Stimulated activated CD8-positive, alpha-beta memory T cell treated with anti-CD3 and anti-CD28 coated beads, Interleukin-4, amount 100 ng/mL, for 4 hours (primary cell): ENCODE measurements at regions not wholly inside any gene's neighbourhood (a gene's known extent, or its start where the extent isn't known, plus 50 kb on each side); places are given as distances from the start of the nearest gene placed in this dataset.
"Not testable (repeated sequence)": the region's sequence is repeated elsewhere in the genome, so short reads cannot be mapped to it uniquely, and the experiment has no call there.

Experiments used
- DNase-seq, 2 donors: peaks; one replicate each; pipeline ENCODE4 v3.0.0-alpha.2; 2020; ENCODE audit warnings: low read depth in 2 of 2, low spot score in 1 of 2

- no peak for DNase-seq
Measured at GRCh38 chr12:124387528-124387911, 92.6 kb downstream of the RFLNA start.

DNA sequence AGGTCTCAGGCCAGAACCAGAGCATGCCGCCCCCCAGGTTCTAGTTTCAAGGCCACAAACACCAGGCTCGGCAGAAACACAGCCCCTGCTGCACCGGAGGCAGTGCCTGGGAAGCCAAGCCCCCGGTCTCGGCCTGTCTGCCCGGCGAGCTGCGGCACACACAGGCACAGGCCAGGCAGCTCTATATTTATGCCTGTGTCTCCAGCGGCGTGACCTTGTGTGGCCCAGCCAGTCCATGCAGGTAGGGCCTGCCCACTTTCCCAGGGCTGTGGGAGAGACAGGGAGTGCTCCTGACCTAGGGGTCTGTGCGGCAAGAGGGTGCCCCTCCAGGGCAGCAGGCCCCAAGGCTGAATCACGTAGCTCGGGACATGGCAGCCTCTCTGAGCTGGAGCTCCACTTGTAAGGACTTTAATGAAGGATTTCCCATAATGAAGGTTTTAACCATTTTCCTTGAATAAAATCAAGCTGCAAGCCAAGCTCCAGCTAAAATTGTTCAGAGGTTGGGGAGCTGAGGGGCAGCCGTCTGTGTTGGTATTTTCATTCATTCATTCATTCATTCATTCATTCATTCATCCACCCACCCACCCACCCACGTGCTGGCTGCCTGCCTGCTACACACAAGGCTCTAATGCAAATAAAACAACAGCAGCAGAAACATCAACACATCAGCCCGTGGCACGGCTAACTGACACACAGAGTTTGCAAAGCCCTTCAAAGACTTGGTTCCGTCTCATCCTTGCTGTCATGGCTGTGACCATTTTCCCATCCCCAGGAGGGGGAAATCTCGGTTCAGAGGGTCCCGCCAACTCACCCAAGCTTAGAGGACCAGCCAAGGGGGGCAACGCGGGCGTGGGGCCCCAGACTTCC, 92.0 kb downstream of the RFLNA start:
- no peak for DNase-seq

DNA sequence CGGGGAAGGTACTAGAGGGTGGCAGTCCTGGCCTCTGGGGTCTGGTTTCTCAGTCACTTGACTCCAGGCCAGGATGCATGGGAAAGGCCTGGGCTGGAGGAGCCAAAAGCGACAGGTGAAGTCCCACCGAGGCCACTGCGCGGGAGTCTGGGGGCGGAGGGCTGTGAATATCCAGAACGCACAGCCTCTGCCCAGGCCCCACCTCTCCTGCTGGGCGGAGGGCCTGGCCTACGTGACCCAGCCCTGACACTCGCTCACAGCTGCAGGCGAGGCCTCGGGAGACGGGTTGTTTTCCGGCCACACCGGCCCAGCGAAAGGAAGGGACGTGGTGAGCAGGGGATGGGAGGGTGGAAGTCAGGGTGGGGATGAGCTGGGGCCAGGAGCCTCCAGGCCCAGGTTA, 91.2 kb downstream of the RFLNA start:
- DNase-seq: no peak

DNA sequence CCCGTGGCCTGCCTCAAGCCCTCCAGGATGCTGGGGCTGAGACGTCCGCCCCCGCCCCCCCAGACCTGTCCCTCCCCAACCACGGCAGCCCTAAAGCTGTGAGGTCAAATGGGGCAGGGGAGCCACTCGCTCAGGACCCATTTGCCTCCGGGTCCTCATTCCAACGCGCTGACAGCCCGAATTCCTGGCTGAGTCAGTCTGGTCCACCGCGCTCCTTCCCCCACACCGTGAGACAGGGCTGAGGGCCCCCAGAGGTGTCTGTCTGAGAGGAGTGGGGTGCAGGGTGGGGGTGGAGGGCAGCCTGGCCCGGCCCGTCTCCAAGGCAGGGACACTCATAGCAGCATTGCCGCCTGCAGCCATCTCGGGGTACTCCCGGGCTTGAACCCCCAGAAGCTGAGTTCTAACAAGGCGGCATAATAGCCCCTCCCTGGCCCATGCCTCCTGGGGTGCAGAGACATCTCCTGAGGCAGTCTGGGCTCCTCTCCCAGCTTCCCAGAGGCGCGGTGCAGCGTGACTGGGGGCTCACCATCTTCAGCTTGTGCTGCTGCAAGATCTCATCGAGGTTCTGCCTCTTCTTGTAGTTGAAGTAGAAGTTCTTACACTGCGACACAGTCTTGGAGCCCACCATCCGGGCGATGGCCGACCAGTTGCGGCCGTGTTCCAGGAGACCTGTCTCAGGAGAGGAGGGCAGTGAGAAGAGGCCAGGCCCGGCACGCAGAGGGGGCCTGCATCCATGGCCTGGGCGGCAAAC, 90.5 kb downstream of the RFLNA start:
- no peak for DNase-seq

DNA sequence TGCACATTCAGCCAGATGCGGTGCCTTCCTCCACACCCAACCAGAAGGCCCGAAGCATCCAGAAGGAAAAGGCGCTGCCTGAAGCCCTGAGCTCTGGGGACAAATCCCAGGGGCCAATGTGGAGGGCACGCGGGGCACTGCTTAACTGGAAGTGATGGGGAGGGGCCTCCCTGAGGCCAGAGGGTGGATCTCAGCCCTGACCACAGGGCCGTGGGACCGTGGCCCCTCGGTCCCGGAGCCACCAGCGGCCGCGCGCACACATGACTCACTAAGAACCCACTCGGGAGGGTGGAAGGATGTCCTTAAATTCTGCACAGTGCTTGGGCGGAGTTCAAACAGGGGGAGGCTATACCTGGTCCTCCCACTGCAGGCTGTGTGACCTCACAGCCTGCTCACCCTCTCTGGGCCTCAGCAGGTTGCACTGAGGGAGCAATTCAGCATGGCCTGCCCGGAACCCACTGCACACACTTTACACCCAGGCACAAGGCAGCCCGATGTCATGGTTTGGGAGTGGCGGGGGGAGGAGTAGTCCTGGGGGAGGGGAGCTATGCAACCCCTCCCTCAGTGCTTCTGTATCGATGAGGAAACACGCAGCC, 89.5 kb downstream of the RFLNA start:
- no peak for DNase-seq

DNA sequence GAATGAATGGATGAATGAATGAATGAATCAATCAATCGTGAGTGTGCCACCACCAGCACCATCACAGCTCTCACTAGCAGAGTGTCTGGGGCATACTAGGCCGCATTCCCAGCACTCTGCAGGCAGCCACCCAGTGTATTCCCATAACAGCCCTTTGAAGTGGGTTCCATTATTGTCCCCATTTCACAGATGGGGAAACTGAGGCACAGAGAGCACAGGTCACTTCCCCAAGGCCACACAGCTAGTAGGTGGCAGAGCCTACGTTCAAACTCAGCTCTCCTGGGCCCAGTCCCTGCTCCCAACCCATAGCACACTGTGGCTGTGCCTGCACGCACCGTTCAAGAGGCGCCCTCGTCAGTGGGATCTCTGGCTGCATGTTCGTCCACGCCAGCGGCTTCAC, 88.1 kb downstream of the RFLNA start:
- DNase-seq: no peak

GRCh38 chr12:124381456-124382296, 86.8 kb downstream of the RFLNA start:
- no peak for DNase-seq

DNA sequence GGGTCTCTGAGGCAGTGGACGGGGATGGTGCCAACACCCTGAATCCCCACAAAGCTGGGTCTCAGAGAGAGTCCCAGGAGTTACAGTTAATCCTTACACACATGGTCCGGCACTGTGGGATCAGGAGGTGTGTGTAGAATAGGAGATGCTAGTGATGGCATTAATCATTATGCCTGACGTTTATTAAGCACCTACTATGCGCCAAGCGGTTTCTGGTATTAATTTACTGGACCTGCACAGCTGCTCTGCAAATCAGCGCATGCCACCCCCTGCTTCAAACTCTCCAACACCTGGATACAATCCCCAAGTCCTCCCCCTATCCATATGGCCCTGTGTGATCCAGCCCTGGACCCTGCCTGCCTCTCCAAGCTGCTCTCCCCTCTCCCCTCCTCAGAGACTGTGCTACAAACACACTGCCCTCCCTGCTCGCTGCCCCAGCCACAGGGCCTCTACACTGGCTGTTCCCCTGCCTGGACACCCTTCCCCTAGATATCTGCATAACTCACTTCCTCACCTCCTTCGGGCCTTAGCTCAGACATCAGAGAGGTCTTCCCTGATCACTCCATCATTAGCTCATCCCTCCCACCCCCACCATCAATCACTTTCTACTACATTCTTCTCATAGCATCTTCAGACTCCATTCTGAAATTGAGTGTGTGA, 86.0 kb downstream of the RFLNA start:
- no peak for DNase-seq

- no peak for DNase-seq
Measured at GRCh38 chr12:124379938-124380754, 85.3 kb downstream of the RFLNA start.

GRCh38 chr12:124379379-124379937, 84.6 kb downstream of the RFLNA start:
- DNase-seq: no peak

DNA sequence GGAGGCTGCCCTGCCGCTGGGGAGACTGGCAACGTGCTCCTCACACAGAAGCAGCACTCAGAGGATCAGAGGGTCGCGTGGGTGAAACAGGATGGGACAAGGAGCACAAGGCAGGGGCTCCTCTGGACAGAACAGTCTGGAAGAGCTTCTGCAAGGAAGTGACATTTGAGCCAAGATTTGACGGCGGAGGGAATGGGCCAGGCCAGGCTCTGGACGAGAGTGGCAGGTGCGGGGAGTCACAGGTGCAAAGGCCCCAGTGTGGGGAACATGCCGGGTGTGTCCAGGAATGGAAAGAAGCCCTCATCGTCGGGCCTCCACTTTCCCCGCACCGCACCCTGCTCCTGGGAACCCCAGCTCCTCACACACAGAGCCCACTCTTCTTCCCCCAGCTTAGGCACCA, 84.0 kb downstream of the RFLNA start:
- no peak for DNase-seq

- DNase-seq: no peak
Measured at GRCh38 chr12:124377981-124378509, 83.2 kb downstream of the RFLNA start.

GRCh38 chr12:124376435-124376834, 81.5 kb downstream of the RFLNA start:
- no peak for DNase-seq

- DNase-seq: no peak
Measured at GRCh38 chr12:124375789-124376175, 80.9 kb downstream of the RFLNA start.

- no peak for DNase-seq
Measured at GRCh38 chr12:124375141-124375788, 80.4 kb downstream of the RFLNA start.

DNA sequence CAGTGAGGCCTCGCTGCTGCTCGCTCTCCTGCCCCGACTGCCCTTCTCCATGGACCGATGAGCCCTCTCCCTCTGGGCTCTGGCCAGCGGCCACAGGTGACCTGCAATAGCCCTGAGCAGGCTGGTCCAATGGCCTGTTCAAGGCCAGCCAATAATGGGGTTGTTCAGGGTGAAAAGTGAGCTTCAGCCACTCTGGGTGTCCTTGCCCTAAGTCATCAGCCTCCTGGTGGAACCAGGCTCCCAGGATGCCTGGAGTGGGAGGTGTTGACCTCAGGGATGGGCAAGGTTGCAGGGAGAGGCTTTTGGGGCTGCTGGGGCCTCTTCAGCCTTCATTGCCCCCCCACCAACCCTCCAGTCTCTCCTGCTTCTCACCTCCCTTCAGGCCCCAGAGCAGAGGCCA, 79.7 kb downstream of the RFLNA start:
- no peak for DNase-seq

DNA sequence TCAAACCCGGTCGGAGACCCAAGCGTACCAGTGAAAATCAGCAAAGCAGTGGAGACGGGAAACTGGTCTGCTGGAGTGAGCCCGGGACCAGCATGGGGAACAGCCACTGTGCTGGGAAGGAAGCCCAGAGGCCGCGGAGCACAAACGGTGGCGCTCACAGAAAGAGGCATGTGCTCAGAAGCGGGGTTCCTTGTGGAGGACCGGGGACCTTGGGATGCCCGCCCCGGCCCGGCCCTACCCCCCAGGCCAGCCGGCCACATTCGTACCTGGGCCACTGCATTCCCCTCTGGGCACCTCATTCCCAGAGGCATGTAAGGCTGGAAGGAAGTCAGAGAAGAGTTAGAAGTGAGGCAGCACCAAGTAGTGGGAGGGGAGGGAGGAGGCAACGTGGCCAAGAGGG, 79.3 kb downstream of the RFLNA start:
- no peak for DNase-seq

DNA sequence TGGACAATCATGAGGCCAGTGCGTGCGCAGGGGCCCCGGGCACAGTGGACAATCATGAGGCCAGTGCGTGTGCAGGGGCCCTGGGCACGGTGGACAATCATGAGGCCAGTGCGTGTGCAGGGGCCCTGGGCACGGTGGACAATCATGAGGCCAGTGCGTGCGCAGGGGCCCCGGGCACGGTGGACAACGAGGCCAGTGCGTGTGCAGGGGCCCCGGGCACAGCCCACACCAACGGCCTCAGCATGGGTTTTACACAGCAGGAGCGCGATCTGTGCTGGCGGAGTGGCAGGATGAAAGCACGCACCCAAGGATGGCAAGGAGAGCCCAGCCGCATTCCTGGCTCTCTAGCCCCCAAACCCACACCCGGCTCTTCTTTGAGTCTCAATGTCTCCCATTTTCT, 78.8 kb downstream of the RFLNA start:
- not testable (repeated sequence) for DNase-seq

GRCh38 chr12:124372831-124373230, 77.9 kb downstream of the RFLNA start:
- no peak for DNase-seq
